ENCODE measurements at regions not wholly inside any gene's neighbourhood (a gene's known extent, or its start where the extent isn't known, plus 50 kb on each side); places are given as distances from the start of the nearest gene placed in this dataset.

GRCh38 chr12:46998811-46999368, 80.5 kb upstream of the PCED1B start:
- no peaks in the 10 kb centered on the region for H3K36me3 ChIP-seq
- H3K4me1 ChIP-seq = no peaks in the 10 kb centered on the region
- no peak overlapping the region for H3K27ac ChIP-seq
- H3K9me3 ChIP-seq = no peaks in the 10 kb centered on the region
- ATAC-seq (no peak), DNase-seq (no peak)
- no peak for TF ChIP-seq CTCF (IDR thresholded peaks at IDR 0.05)
- no peak overlapping the region for H3K4me3 ChIP-seq
- H3K27me3 ChIP-seq (ENCODE audit: low read depth) = no peaks in the 10 kb centered on the region
- intact Hi-C loops (cut with DNase I) = no loop called here

- Histone ChIP-seq H3K27me3 (ENCODE audit: low read depth) (no peaks in the 10 kb centered on the region), H3K36me3 (no peaks in the 10 kb centered on the region), H3K4me1 (no peaks in the 10 kb centered on the region), H3K27ac (no peak overlapping the region), H3K4me3 (no peak overlapping the region), H3K9me3 (no peaks in the 10 kb centered on the region)
- DNase-seq (no peak), ATAC-seq (no peak)
- intact Hi-C loops (cut with DNase I) = no loop called here
- TF ChIP-seq CTCF (IDR thresholded peaks at IDR 0.05) = no peak
Measured at GRCh38 chr12:47004634-47005033, 74.8 kb upstream of the PCED1B start.

DNA sequence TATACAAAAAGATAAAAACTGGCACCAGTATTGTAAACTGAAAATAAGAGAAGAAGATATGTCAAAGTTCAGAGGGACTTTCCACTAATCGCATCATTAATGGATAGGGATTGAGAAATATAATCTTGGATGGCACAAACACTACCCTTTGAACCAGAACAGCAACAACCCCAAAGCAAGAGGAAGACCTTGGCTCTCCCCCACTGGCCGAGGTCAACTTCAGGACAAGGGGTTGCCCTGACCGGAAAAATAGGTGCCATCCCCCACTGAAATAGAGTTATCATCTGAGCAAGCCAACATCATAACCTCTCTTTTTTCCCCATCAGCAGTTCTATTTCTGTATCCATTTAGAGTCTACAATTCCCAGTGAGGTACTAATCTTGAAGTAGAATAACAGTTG, 72.4 kb upstream of the PCED1B start:
- no peaks in the 10 kb centered on the region for H3K36me3 ChIP-seq
- no peak overlapping the region for H3K4me3 ChIP-seq
- ATAC-seq = no peak
- intact Hi-C loops (cut with DNase I) = no loop called here
- H3K27ac ChIP-seq = no peak overlapping the region
- no peak for DNase-seq
- H3K9me3 ChIP-seq = no peaks in the 10 kb centered on the region
- H3K27me3 ChIP-seq (ENCODE audit: low read depth) = no peaks in the 10 kb centered on the region
- TF ChIP-seq CTCF (IDR thresholded peaks at IDR 0.05) = no peak
- H3K4me1 ChIP-seq = no peaks in the 10 kb centered on the region

DNA sequence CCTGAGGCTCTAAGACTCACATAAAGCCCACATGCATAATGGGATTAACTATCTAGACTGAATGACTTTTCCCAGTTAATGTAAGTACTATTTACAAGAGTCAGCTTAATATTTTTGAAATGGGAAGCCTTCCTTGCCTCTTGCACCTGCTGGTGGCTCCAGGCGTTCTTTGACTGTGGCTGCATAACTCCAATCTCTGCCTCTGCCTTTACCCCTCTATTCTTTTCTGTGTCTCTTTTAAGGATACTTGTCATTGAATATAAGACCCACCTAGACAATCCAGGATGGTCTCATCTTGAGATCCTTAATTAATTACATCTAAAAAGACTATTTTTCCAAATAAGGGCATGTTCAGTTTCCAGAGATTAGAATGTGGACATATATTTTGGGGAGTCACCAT, 66.9 kb upstream of the PCED1B start:
- H3K4me3 ChIP-seq = no peak overlapping the region
- H3K27ac ChIP-seq = no peak overlapping the region
- H3K36me3 ChIP-seq = no peaks in the 10 kb centered on the region
- H3K27me3 ChIP-seq (ENCODE audit: low read depth) = no peaks in the 10 kb centered on the region
- DNase-seq = no peak
- no peaks in the 10 kb centered on the region for H3K9me3 ChIP-seq
- H3K4me1 ChIP-seq = no peaks in the 10 kb centered on the region
- no peak for ATAC-seq
- intact Hi-C loops (cut with DNase I) = no loop called here
- no peak for TF ChIP-seq CTCF (IDR thresholded peaks at IDR 0.05)

DNA sequence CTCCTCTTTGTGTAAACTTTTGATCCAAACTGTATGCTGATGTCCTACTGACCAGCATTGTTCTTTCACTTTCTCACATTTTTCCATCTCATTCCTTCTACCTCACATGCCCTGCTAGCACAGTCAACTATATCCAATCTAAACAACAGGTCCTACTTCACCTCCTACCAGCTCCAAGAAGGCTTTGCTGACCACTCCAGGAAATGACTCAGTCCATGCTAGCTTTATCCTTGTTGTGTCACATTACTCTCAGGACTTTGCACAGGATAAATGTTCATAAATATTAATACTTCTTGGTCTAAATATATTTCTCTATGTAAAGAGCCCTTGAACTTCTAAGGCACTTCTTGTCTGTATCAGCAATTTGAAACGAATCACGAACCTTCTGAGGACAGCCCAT, 64.9 kb upstream of the PCED1B start:
- no peak for DNase-seq
- no peaks in the 10 kb centered on the region for H3K27me3 ChIP-seq (ENCODE audit: low read depth)
- no peaks in the 10 kb centered on the region for H3K4me1 ChIP-seq
- no peak overlapping the region for H3K4me3 ChIP-seq
- ATAC-seq = peak in 1 of 2 donors; percentile 34
- no peak for TF ChIP-seq CTCF (IDR thresholded peaks at IDR 0.05)
- intact Hi-C loops (cut with DNase I) = no loop called here
- no peaks in the 10 kb centered on the region for H3K36me3 ChIP-seq
- no peak overlapping the region for H3K27ac ChIP-seq
- no peaks in the 10 kb centered on the region for H3K9me3 ChIP-seq

DNA sequence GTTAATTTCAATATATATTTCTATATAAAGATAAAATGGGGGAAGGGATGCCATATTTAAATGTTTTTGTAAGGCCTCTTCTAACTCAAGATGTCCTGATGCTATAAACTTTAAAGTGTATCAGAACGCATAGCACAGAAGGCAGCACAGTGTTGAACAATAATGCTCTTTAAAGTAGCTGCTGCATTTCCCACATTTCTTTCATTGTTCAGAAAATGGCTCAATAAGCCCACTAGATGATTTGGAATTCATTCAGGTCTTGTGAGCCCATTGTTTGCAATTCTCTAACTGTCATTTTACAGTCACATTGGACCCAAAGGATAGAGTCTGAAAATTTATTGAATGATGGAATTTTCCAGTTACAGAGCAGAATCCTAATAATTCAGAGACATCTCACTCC, 64.0 kb upstream of the PCED1B start:
- Histone ChIP-seq H3K9me3 (no peaks in the 10 kb centered on the region), H3K4me1 (no peaks in the 10 kb centered on the region), H3K27ac (no peak overlapping the region), H3K36me3 (no peaks in the 10 kb centered on the region), H3K4me3 (no peak overlapping the region), H3K27me3 (ENCODE audit: low read depth) (no peaks in the 10 kb centered on the region)
- intact Hi-C loops (cut with DNase I) = no loop called here
- DNase-seq = no peak
- ATAC-seq = no peak
- TF ChIP-seq CTCF (IDR thresholded peaks at IDR 0.05) = no peak
